HL-60 (cell line): ENCODE measurements at regions not wholly inside any gene's neighbourhood (a gene's known extent, or its start where the extent isn't known, plus 50 kb on each side); places are given as distances from the start of the nearest gene placed in this dataset.

Experiments used
- DNase-seq, 2 experiments: peaks; one replicate each; pipeline ENCODE4 v3.0.0-alpha.2; 2010 to 2020; ENCODE audit warnings: low read depth in 1 of 2, low spot score in 1 of 2
- H3K27ac ChIP-seq: fragments of 250-450 bp; sonication (Bioruptor Pico); replicated peaks from 2 replicates; pipeline ENCODE4 v1.5.1; 2020; ENCODE audit warnings: mild to moderate bottlenecking, moderate library complexity
- H3K27me3 ChIP-seq: fragments of 250-450 bp; sonication (Bioruptor Pico); 2 replicates; pipeline ENCODE4 v1.5.1; 2021; ENCODE audit warnings: mild to moderate bottlenecking, moderate library complexity; ENCODE audit not compliant: insufficient read depth, poor library complexity, severe bottlenecking
- H3K4me3 ChIP-seq: replicated peaks from 2 replicates; pipeline ENCODE4 v1.5.1; 2011; ENCODE audit warnings: mild to moderate bottlenecking, control low read depth, low read length; ENCODE audit not compliant: insufficient read depth
- GABPA ChIP-seq: IDR thresholded peaks from 2 replicates; pipeline ENCODE4 v1.6.1; 2012; ENCODE audit warnings: low read depth
- POLR2AphosphoS5 ChIP-seq: IDR thresholded peaks from 2 replicates; pipeline ENCODE4 v1.6.1; 2012; ENCODE audit warnings: low read depth
- SPI1 ChIP-seq: IDR thresholded peaks from 2 replicates; pipeline ENCODE4 v1.6.1; 2012; ENCODE audit warnings: low read depth, mild to moderate bottlenecking, borderline replicate concordance
- TF ChIP-seq, protein P1 (sequence below): IDR thresholded peaks from 2 replicates; pipeline ENCODE4 v1.6.1; 2012; ENCODE audit warnings: low read depth; ENCODE audit not compliant: insufficient replicate concordance
- TF ChIP-seq, protein P2 (sequence below): IDR thresholded peaks from one replicate; pipeline ENCODE4 v1.5.1; 2011; ENCODE audit warnings: low read length, control low read depth, inconsistent platforms; ENCODE audit not compliant: insufficient read depth

DNA sequence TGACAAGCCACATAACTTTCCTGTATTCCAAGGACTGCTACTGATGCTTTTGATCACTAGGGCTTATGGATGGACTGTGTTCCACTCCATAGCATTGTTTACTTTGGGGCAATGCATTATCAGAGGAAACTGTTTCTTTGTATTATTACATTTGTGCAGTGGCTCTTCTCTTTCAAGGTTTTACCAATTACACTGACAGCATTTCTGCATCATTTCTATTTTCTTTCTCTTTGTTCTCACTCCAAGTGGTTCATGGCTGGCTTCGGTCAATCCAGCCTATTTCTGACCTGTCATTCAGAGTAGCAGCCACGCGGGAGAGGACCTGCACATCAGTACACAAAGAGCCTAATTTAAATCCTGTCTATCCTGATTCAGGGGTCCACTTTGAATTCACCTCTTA is 711.0 kb downstream of the TLE4 start:
- H3K27me3 ChIP-seq: no peaks in the 10 kb centered on the region
- no peak for DNase-seq
- TF ChIP-seq, protein P1, sequence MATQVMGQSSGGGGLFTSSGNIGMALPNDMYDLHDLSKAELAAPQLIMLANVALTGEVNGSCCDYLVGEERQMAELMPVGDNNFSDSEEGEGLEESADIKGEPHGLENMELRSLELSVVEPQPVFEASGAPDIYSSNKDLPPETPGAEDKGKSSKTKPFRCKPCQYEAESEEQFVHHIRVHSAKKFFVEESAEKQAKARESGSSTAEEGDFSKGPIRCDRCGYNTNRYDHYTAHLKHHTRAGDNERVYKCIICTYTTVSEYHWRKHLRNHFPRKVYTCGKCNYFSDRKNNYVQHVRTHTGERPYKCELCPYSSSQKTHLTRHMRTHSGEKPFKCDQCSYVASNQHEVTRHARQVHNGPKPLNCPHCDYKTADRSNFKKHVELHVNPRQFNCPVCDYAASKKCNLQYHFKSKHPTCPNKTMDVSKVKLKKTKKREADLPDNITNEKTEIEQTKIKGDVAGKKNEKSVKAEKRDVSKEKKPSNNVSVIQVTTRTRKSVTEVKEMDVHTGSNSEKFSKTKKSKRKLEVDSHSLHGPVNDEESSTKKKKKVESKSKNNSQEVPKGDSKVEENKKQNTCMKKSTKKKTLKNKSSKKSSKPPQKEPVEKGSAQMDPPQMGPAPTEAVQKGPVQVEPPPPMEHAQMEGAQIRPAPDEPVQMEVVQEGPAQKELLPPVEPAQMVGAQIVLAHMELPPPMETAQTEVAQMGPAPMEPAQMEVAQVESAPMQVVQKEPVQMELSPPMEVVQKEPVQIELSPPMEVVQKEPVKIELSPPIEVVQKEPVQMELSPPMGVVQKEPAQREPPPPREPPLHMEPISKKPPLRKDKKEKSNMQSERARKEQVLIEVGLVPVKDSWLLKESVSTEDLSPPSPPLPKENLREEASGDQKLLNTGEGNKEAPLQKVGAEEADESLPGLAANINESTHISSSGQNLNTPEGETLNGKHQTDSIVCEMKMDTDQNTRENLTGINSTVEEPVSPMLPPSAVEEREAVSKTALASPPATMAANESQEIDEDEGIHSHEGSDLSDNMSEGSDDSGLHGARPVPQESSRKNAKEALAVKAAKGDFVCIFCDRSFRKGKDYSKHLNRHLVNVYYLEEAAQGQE: no peak
- no peak for TF ChIP-seq SPI1
- TF ChIP-seq GABPA: no peak
- TF ChIP-seq, protein P2, sequence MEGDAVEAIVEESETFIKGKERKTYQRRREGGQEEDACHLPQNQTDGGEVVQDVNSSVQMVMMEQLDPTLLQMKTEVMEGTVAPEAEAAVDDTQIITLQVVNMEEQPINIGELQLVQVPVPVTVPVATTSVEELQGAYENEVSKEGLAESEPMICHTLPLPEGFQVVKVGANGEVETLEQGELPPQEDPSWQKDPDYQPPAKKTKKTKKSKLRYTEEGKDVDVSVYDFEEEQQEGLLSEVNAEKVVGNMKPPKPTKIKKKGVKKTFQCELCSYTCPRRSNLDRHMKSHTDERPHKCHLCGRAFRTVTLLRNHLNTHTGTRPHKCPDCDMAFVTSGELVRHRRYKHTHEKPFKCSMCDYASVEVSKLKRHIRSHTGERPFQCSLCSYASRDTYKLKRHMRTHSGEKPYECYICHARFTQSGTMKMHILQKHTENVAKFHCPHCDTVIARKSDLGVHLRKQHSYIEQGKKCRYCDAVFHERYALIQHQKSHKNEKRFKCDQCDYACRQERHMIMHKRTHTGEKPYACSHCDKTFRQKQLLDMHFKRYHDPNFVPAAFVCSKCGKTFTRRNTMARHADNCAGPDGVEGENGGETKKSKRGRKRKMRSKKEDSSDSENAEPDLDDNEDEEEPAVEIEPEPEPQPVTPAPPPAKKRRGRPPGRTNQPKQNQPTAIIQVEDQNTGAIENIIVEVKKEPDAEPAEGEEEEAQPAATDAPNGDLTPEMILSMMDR: no peak
- TF ChIP-seq POLR2AphosphoS5: no peak
- no peak overlapping the region for H3K4me3 ChIP-seq
- no peak overlapping the region for H3K27ac ChIP-seq

GRCh38 chr9:80259079-80259478 is 687.3 kb downstream of the TLE4 start:
- H3K27me3 ChIP-seq: no peaks in the 10 kb centered on the region
- no peak for DNase-seq
- TF ChIP-seq POLR2AphosphoS5 (no peak), GABPA (no peak), SPI1 (no peak)
- TF ChIP-seq, protein P1: no peak
- TF ChIP-seq, protein P2: no peak
- H3K4me3 ChIP-seq: no peak overlapping the region
- no peak overlapping the region for H3K27ac ChIP-seq

GRCh38 chr9:80251778-80252177 is 680.0 kb downstream of the TLE4 start:
- Histone ChIP-seq H3K27ac (no peak overlapping the region), H3K27me3 (no peaks in the 10 kb centered on the region), H3K4me3 (no peak overlapping the region)
- TF ChIP-seq GABPA: no peak
- TF ChIP-seq, protein P2: no peak
- no peak for TF ChIP-seq POLR2AphosphoS5
- TF ChIP-seq, protein P1: no peak
- no peak for TF ChIP-seq SPI1
- DNase-seq: peak in 1 of 2 experiments; percentile 0
